ENCODE measurements at regions not wholly inside any gene's neighbourhood (a gene's known extent, or its start where the extent isn't known, plus 50 kb on each side); places are given as distances from the start of the nearest gene placed in this dataset.

- TF ChIP-seq POLR2AphosphoS5 (IDR thresholded peaks at IDR 0.05; ENCODE audit: low read depth, low read length) (no peak), REST (IDR thresholded peaks at IDR 0.05; ENCODE audit: insufficient read depth in 1 of 2, low read depth in 2 of 2, low read length in 1 of 2) (no peak), SIN3A (IDR thresholded peaks at IDR 0.05; ENCODE audit: borderline replicate concordance, insufficient read depth, low read depth, low read length) (no peak), TCF7L2 (IDR thresholded peaks at IDR 0.05; ENCODE audit: low read depth, low read length) (no peak)
- TF ChIP-seq, protein P1, sequence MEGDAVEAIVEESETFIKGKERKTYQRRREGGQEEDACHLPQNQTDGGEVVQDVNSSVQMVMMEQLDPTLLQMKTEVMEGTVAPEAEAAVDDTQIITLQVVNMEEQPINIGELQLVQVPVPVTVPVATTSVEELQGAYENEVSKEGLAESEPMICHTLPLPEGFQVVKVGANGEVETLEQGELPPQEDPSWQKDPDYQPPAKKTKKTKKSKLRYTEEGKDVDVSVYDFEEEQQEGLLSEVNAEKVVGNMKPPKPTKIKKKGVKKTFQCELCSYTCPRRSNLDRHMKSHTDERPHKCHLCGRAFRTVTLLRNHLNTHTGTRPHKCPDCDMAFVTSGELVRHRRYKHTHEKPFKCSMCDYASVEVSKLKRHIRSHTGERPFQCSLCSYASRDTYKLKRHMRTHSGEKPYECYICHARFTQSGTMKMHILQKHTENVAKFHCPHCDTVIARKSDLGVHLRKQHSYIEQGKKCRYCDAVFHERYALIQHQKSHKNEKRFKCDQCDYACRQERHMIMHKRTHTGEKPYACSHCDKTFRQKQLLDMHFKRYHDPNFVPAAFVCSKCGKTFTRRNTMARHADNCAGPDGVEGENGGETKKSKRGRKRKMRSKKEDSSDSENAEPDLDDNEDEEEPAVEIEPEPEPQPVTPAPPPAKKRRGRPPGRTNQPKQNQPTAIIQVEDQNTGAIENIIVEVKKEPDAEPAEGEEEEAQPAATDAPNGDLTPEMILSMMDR (IDR thresholded peaks at IDR 0.05): no peak
Observed at GRCh38 chr7:84847038-84847437, 339.8 kb downstream of the SEMA3D start.
